WI38 (cell line): ENCODE measurements at regions not wholly inside any gene's neighbourhood (a gene's known extent, or its start where the extent isn't known, plus 50 kb on each side); places are given as distances from the start of the nearest gene placed in this dataset.

Experiments used
- H3K4me3 ChIP-seq: 2 replicates; pipeline ENCODE4 v1.5.1; 2011; ENCODE audit warnings: low read depth, mild to moderate bottlenecking, control low read depth, low read length
- TF ChIP-seq, protein P1 (sequence below): IDR thresholded peaks from 2 replicates; pipeline ENCODE4 v1.5.1; 2012; ENCODE audit warnings: low read depth, mild to moderate bottlenecking, control low read depth, low read length

- no peak overlapping the region for H3K4me3 ChIP-seq
- TF ChIP-seq, protein P1, sequence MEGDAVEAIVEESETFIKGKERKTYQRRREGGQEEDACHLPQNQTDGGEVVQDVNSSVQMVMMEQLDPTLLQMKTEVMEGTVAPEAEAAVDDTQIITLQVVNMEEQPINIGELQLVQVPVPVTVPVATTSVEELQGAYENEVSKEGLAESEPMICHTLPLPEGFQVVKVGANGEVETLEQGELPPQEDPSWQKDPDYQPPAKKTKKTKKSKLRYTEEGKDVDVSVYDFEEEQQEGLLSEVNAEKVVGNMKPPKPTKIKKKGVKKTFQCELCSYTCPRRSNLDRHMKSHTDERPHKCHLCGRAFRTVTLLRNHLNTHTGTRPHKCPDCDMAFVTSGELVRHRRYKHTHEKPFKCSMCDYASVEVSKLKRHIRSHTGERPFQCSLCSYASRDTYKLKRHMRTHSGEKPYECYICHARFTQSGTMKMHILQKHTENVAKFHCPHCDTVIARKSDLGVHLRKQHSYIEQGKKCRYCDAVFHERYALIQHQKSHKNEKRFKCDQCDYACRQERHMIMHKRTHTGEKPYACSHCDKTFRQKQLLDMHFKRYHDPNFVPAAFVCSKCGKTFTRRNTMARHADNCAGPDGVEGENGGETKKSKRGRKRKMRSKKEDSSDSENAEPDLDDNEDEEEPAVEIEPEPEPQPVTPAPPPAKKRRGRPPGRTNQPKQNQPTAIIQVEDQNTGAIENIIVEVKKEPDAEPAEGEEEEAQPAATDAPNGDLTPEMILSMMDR: no peak
Observed at GRCh38 chr12:98344046-98344930, 171.1 kb upstream of the TMPO start.

DNA sequence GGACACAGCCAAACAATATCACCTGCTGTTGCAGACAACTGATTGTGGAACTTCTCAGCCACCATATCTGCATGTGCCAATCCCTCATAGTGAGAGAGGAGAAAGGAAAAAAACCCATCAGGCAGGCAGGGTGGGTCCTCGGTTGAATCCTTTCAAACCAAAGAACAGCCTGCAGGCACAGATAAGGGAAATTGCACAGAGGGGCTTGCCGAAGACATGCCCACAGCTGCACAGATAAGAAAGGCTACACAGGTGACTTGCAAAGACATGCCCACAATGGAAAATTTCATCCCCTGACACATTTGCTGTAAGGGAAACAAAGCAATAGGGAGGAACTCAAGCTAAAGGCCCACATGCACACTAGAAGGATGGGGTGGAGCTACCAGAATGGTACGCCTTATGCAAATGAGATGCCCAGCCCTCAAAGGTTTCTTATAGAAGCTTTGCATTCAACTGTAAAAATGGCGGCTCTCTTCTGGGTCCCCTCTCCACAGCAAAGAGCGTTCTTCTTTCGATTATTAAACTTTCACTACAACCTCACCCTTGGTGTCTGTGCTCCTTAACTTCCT, 170.0 kb upstream of the TMPO start:
- no peak overlapping the region for H3K4me3 ChIP-seq
- TF ChIP-seq, protein P1: no peak

DNA sequence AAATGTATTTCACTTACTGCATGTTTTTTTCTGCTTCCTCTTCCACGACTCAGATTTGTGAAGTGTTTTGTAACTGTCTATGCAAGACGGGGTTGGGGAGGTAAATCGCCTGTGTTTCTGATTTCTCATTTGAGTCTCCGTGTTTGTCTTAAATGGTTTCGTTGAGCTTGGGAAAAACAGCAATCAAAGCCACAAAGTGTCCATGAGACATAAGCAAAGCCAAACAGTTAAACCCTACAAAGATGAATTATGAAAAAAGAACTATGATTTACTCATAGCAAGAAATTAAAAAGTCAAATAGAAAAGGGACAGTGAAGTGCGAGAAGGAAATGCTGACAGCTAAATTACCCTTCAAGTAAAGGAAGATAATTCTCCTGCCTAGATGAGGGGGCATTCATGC, 164.3 kb upstream of the TMPO start:
- no peak overlapping the region for H3K4me3 ChIP-seq
- TF ChIP-seq, protein P1: no peak

GRCh38 chr12:98351784-98352183, 163.6 kb upstream of the TMPO start:
- TF ChIP-seq, protein P1: no peak

GRCh38 chr12:98352218-98352811, 163.1 kb upstream of the TMPO start:
- TF ChIP-seq, protein P1: no peak
- H3K4me3 ChIP-seq: no peak overlapping the region

More at GRCh38 chr12:98351784-98352183, 163.6 kb upstream of the TMPO start:
- no peak overlapping the region for H3K4me3 ChIP-seq

- H3K4me3 ChIP-seq: no peak overlapping the region
Observed at GRCh38 chr12:98352835-98353234, 162.6 kb upstream of the TMPO start.

More at GRCh38 chr12:98352835-98353234, 162.6 kb upstream of the TMPO start:
- TF ChIP-seq, protein P1: no peak
